Activated CD8-positive, alpha-beta memory T cell treated with anti-CD3 and anti-CD28 coated beads, Interleukin-2, amount 10 ng/mL, durations not matched to agents 7 days and 5 days (primary cell): ENCODE measurements at regions not wholly inside any gene's neighbourhood (a gene's known extent, or its start where the extent isn't known, plus 50 kb on each side); places are given as distances from the start of the nearest gene placed in this dataset.
A peak's percentile ranks its signal among the peaks of the same experiment; 100 is the strongest.
"Not testable (repeated sequence)": the region's sequence is repeated elsewhere in the genome, so short reads cannot be mapped to it uniquely, and the experiment has no call there.

ENCODE experiments used
- ATAC-seq: fragments of 150-1000 bp; cut with Tn5 transposase; one replicate; pipeline ENCODE4 v1.10.0; 2021; ENCODE audit warnings: moderate library complexity
- CTCF ChIA-PET: fragments of 350-600 bp; sonication (Branson Sonifier 250); formaldehyde crosslinking; loops from one replicate; lab custom pipeline; 2021; ENCODE audit warnings: antibody characterized with exemption; lab: Charles Lee
- DNase-seq: peaks from one replicate; pipeline ENCODE4 v3.0.0-alpha.2; 2020
- H3K27ac Mint-ChIP-seq: one replicate; pipeline ENCODE4 v1.8.0; 2021; ENCODE audit warnings: mild to moderate bottlenecking, mixed read lengths
- H3K27me3 Mint-ChIP-seq: one replicate; pipeline ENCODE4 v1.8.0; 2021; ENCODE audit warnings: mixed read lengths
- H3K36me3 Mint-ChIP-seq: one replicate; pipeline ENCODE4 v1.8.0; 2021; ENCODE audit warnings: mild to moderate bottlenecking, mixed read lengths
- H3K4me1 Mint-ChIP-seq: one replicate; pipeline ENCODE4 v1.8.0; 2021; ENCODE audit warnings: mixed read lengths
- H3K4me3 Mint-ChIP-seq: one replicate; pipeline ENCODE4 v1.8.0; 2021; ENCODE audit warnings: mild to moderate bottlenecking, moderate library complexity, mixed read lengths
- H3K9me3 Mint-ChIP-seq: one replicate; pipeline ENCODE4 v1.8.0; 2022; ENCODE audit warnings: low read depth, mixed read lengths

GRCh38 chr10:33036670-33037069 lies 78.6 kb upstream of the ITGB1 start:
- DNase-seq (no peak), ATAC-seq (no peak)
- no peaks in the 10 kb centered on the region for H3K27me3 Mint-ChIP-seq
- H3K27ac Mint-ChIP-seq, result no peak overlapping the region
- H3K36me3 Mint-ChIP-seq, result no peaks in the 10 kb centered on the region
- no peaks in the 10 kb centered on the region for H3K9me3 Mint-ChIP-seq
- no peaks in the 10 kb centered on the region for H3K4me1 Mint-ChIP-seq
- CTCF ChIA-PET, result no interaction called here
- H3K4me3 Mint-ChIP-seq, result no peak overlapping the region

GRCh38 chr10:33035411-33035810 lies 77.4 kb upstream of the ITGB1 start:
- no peak overlapping the region for H3K27ac Mint-ChIP-seq
- H3K27me3 Mint-ChIP-seq, result no peaks in the 10 kb centered on the region
- H3K36me3 Mint-ChIP-seq, result no peaks in the 10 kb centered on the region
- CTCF ChIA-PET, result no interaction called here
- no peak for ATAC-seq
- H3K4me1 Mint-ChIP-seq, result no peaks in the 10 kb centered on the region
- H3K9me3 Mint-ChIP-seq, result no peaks in the 10 kb centered on the region
- DNase-seq, result no peak
- H3K4me3 Mint-ChIP-seq, result no peak overlapping the region

GRCh38 chr10:33034931-33035330 lies 76.9 kb upstream of the ITGB1 start:
- CTCF ChIA-PET, result no interaction called here
- Mint-ChIP-seq H3K9me3 (no peaks in the 10 kb centered on the region), H3K4me3 (no peak overlapping the region), H3K4me1 (no peaks in the 10 kb centered on the region), H3K36me3 (no peaks in the 10 kb centered on the region), H3K27ac (no peak overlapping the region), H3K27me3 (no peaks in the 10 kb centered on the region)
- DNase-seq (no peak), ATAC-seq (no peak)

- Mint-ChIP-seq H3K4me1 (peaks cover 2% of the 10 kb centered on the region), H3K27me3 (no peaks in the 10 kb centered on the region), H3K4me3 (no peak overlapping the region), H3K9me3 (no peaks in the 10 kb centered on the region), H3K36me3 (no peaks in the 10 kb centered on the region), H3K27ac (no peak overlapping the region)
- CTCF ChIA-PET, result no interaction called here
- DNase-seq (no peak), ATAC-seq (no peak)
Measured at GRCh38 chr10:33032654-33033151, 74.7 kb upstream of the ITGB1 start.

- no peak overlapping the region for H3K4me3 Mint-ChIP-seq
- no peaks in the 10 kb centered on the region for H3K27me3 Mint-ChIP-seq
- no peaks in the 10 kb centered on the region for H3K9me3 Mint-ChIP-seq
- peaks cover 4% of the 10 kb centered on the region for H3K4me1 Mint-ChIP-seq
- ATAC-seq (no peak), DNase-seq (no peak)
- no peaks in the 10 kb centered on the region for H3K36me3 Mint-ChIP-seq
- CTCF ChIA-PET, result no interaction called here
- no peak overlapping the region for H3K27ac Mint-ChIP-seq
Measured at GRCh38 chr10:33031815-33032653, 74.0 kb upstream of the ITGB1 start.

- Mint-ChIP-seq H3K27me3 (no peaks in the 10 kb centered on the region), H3K4me1 (peaks cover 9% of the 10 kb centered on the region), H3K36me3 (no peaks in the 10 kb centered on the region), H3K27ac (no peak overlapping the region), H3K9me3 (no peaks in the 10 kb centered on the region), H3K4me3 (no peak overlapping the region)
- DNase-seq, result no peak
- no peak for ATAC-seq
- CTCF ChIA-PET, result no interaction called here
Measured at GRCh38 chr10:33031171-33031570, 73.1 kb upstream of the ITGB1 start.

- H3K27me3 Mint-ChIP-seq, H3K27ac Mint-ChIP-seq, H3K4me3 Mint-ChIP-seq, DNase-seq, CTCF ChIA-PET, H3K36me3 Mint-ChIP-seq, ATAC-seq, H3K9me3 Mint-ChIP-seq: not testable (repeated sequence)
- H3K4me1 Mint-ChIP-seq, result peaks cover 19% of the 10 kb centered on the region
Measured at GRCh38 chr10:33028515-33028914, 70.5 kb upstream of the ITGB1 start.

- CTCF ChIA-PET, result interaction anchor here (1.2 kb wide), 1 partner anchor 95 kb away, joined by 3 read pairs; no protein-coding TSS in a partner anchor
- Mint-ChIP-seq H3K36me3 (no peaks in the 10 kb centered on the region), H3K4me1 (peaks cover 19% of the 10 kb centered on the region), H3K9me3 (no peaks in the 10 kb centered on the region), H3K27me3 (peaks cover 2% of the 10 kb centered on the region), H3K4me3 (no peak overlapping the region), H3K27ac (no peak overlapping the region)
- ATAC-seq (no peak), DNase-seq (no peak)
Measured at GRCh38 chr10:33027088-33027487, 69.1 kb upstream of the ITGB1 start.

GRCh38 chr10:33026422-33026821 lies 68.4 kb upstream of the ITGB1 start:
- H3K36me3 Mint-ChIP-seq, result no peaks in the 10 kb centered on the region
- peaks cover 19% of the 10 kb centered on the region for H3K4me1 Mint-ChIP-seq
- ATAC-seq, result no peak
- no peak overlapping the region for H3K4me3 Mint-ChIP-seq
- no peak for DNase-seq
- no peaks in the 10 kb centered on the region for H3K9me3 Mint-ChIP-seq
- H3K27me3 Mint-ChIP-seq, result peaks cover 2% of the 10 kb centered on the region
- CTCF ChIA-PET, result interaction anchor here (1.2 kb wide), 1 partner anchor 96 kb away, joined by 3 read pairs; no protein-coding TSS in a partner anchor
- no peak overlapping the region for H3K27ac Mint-ChIP-seq

GRCh38 chr10:33025910-33026309 lies 67.9 kb upstream of the ITGB1 start:
- no peak for ATAC-seq
- Mint-ChIP-seq H3K4me1 (peaks cover 19% of the 10 kb centered on the region), H3K36me3 (no peaks in the 10 kb centered on the region), H3K9me3 (no peaks in the 10 kb centered on the region), H3K4me3 (no peak overlapping the region), H3K27me3 (peaks cover 2% of the 10 kb centered on the region), H3K27ac (no peak overlapping the region)
- DNase-seq, result no peak
- CTCF ChIA-PET, result interaction anchor here (1.2 kb wide), 1 partner anchor 96 kb away, joined by 3 read pairs; no protein-coding TSS in a partner anchor

GRCh38 chr10:33025039-33025438 lies 67.0 kb upstream of the ITGB1 start:
- Mint-ChIP-seq H3K9me3 (no peaks in the 10 kb centered on the region), H3K4me1 (peaks cover 19% of the 10 kb centered on the region), H3K4me3 (no peak overlapping the region), H3K36me3 (peaks cover under 1% of the 10 kb centered on the region), H3K27me3 (peaks cover 2% of the 10 kb centered on the region), H3K27ac (peak overlapping the region; percentile 4)
- DNase-seq (no peak), ATAC-seq (peak; percentile 30)
- CTCF ChIA-PET, result no interaction called here

GRCh38 chr10:33022691-33023090 lies 64.7 kb upstream of the ITGB1 start:
- H3K27ac Mint-ChIP-seq, result no peak overlapping the region
- H3K4me1 Mint-ChIP-seq, result peaks cover 17% of the 10 kb centered on the region
- ATAC-seq (no peak), DNase-seq (no peak)
- peaks cover 2% of the 10 kb centered on the region for H3K27me3 Mint-ChIP-seq
- no peak overlapping the region for H3K4me3 Mint-ChIP-seq
- CTCF ChIA-PET, result no interaction called here
- peaks cover 3% of the 10 kb centered on the region for H3K36me3 Mint-ChIP-seq
- H3K9me3 Mint-ChIP-seq, result no peaks in the 10 kb centered on the region

- CTCF ChIA-PET, result no interaction called here
- no peak for DNase-seq
- H3K9me3 Mint-ChIP-seq, result no peaks in the 10 kb centered on the region
- H3K27ac Mint-ChIP-seq, result no peak overlapping the region
- ATAC-seq, result no peak
- H3K4me1 Mint-ChIP-seq, result peaks cover 15% of the 10 kb centered on the region
- peaks cover 2% of the 10 kb centered on the region for H3K27me3 Mint-ChIP-seq
- peaks cover 3% of the 10 kb centered on the region for H3K36me3 Mint-ChIP-seq
- H3K4me3 Mint-ChIP-seq, result no peak overlapping the region
Measured at GRCh38 chr10:33022090-33022489, 64.1 kb upstream of the ITGB1 start.

- CTCF ChIA-PET, result no interaction called here
- DNase-seq, result no peak
- Mint-ChIP-seq H3K27ac (no peak overlapping the region), H3K4me1 (no peaks in the 10 kb centered on the region), H3K27me3 (no peaks in the 10 kb centered on the region), H3K36me3 (peaks cover 3% of the 10 kb centered on the region), H3K4me3 (no peak overlapping the region), H3K9me3 (no peaks in the 10 kb centered on the region)
- ATAC-seq, result no peak
Measured at GRCh38 chr10:33016988-33017387, 59.0 kb upstream of the ITGB1 start.
